ENCODE measurements at regions not wholly inside any gene's neighbourhood (a gene's known extent, or its start where the extent isn't known, plus 50 kb on each side); places are given as distances from the start of the nearest gene placed in this dataset.

GRCh38 chr20:22525821-22526220 is 58.6 kb downstream of the FOXA2 start:
- Histone ChIP-seq H3K79me2 (ENCODE audit: insufficient read depth, low read length) (no peaks in the 10 kb centered on the region), H2BK5ac (ENCODE audit: insufficient read length, low read length) (no peak overlapping the region), H3K79me1 (ENCODE audit: insufficient read depth, low read depth, low read length, poor library complexity, severe bottlenecking) (no peaks in the 10 kb centered on the region), H3K4ac (ENCODE audit: low read depth, low read length) (no peak overlapping the region), H2BK15ac (ENCODE audit: low read depth, low read length) (no peak overlapping the region), H3K18ac (ENCODE audit: insufficient read length, low read depth, low read length) (no peak overlapping the region), H4K8ac (replicated peaks; ENCODE audit: insufficient read length, low read depth, low read length) (no peak overlapping the region), H2AFZ (ENCODE audit: low read length) (no peak overlapping the region), H2AK5ac (ENCODE audit: insufficient read length, low read length) (no peak overlapping the region), H3K23me2 (ENCODE audit: insufficient read length, low read depth, low read length, poor library complexity, severe bottlenecking) (no peaks in the 10 kb centered on the region), H3K27ac (ENCODE audit: insufficient read length, low read depth, low read length) (no peak overlapping the region), H2BK12ac (ENCODE audit: insufficient read length, low read depth, low read length) (no peak overlapping the region), H3K14ac (ENCODE audit: insufficient read depth, low read length) (no peak overlapping the region), H2BK120ac (ENCODE audit: low read depth, low read length, poor library complexity, severe bottlenecking) (no peak overlapping the region), H2BK20ac (ENCODE audit: low read depth, low read length, poor library complexity, severe bottlenecking) (no peak overlapping the region), H3K23ac (ENCODE audit: insufficient read length, low read depth, low read length) (no peak overlapping the region), H4K91ac (ENCODE audit: insufficient read length, low read depth, low read length) (no peak overlapping the region), H3K4me2 (ENCODE audit: insufficient read depth, insufficient read length, low read length) (no peak overlapping the region), H3K9me3 (ENCODE audit: control insufficient read depth, low read depth, low read length) (no peaks in the 10 kb centered on the region), H3K9ac (ENCODE audit: extremely low read depth, insufficient read length, low read length) (no peak overlapping the region), H3T11ph (ENCODE audit: low read length) (no peak overlapping the region), H3K27me3 (ENCODE audit: insufficient read depth, low read length) (no peaks in the 10 kb centered on the region), H4K5ac (ENCODE audit: insufficient read length, low read depth, low read length) (no peak overlapping the region), H3K56ac (ENCODE audit: insufficient read length, low read depth, low read length) (no peak overlapping the region), H3K4me1 (ENCODE audit: insufficient read depth, low read length) (peaks cover 9% of the 10 kb centered on the region), H4K20me1 (ENCODE audit: control insufficient read depth, insufficient read depth, insufficient read length) (no peaks in the 10 kb centered on the region)
- H3K9me3 Mint-ChIP-seq: no peaks in the 10 kb centered on the region
- H3K27me3 Mint-ChIP-seq (ENCODE audit: low read depth): peaks cover 34% of the 10 kb centered on the region
- no peaks in the 10 kb centered on the region; a peak in 1 of 7 replicates for H3K36me3 Mint-ChIP-seq (ENCODE audit: insufficient read depth in 1 of 3, low read depth in 3 of 3)
- no peak for DNase-seq
- no peak for TF ChIP-seq CTCF (conservative IDR thresholded peaks at IDR 0.05)
- H3K27ac Mint-ChIP-seq: no peak overlapping the region
- peaks cover 20% of the 10 kb centered on the region in 2 experiments for H3K4me1 Mint-ChIP-seq
- no peak overlapping the region for H3K4me3 Mint-ChIP-seq
- WGBS (ENCODE audit: extremely low coverage, insufficient read length, low lambda C conversion rate): no CpG with 5 or more reads among the region's 7 CpGs

All from H9 (cell line).